Neural cell (in vitro differentiated cells): ENCODE measurements at regions not wholly inside any gene's neighbourhood (a gene's known extent, or its start where the extent isn't known, plus 50 kb on each side); places are given as distances from the start of the nearest gene placed in this dataset.

Experiments used
- H2AFZ ChIP-seq: fragments of 200-600, 300-800 bp; sonication (generic), shearing (Covaris generic); 2 replicates; pipeline ENCODE4 v1.6.0; 2014; ENCODE audit warnings: low read depth, mild to moderate bottlenecking, antibody characterized with exemption, low read length, moderate library complexity
- H3F3A ChIP-seq: fragments of 200-600 bp; shearing (Covaris generic); 2 replicates; pipeline ENCODE4 v1.6.1; 2016; ENCODE audit warnings: mild to moderate bottlenecking, moderate library complexity, mixed read lengths, antibody characterized with exemption, low read length; ENCODE audit not compliant: insufficient read depth, poor library complexity, severe bottlenecking
- H3K27ac ChIP-seq: fragments of 200-600, 300-800 bp; sonication (generic), shearing (Covaris generic); 2 replicates; pipeline ENCODE4 v1.5.1; 2014; ENCODE audit warnings: mild to moderate bottlenecking, low read length, moderate library complexity
- H3K27me3 ChIP-seq: fragments of 300-800, 200-600 bp; sonication (generic), shearing (Covaris generic); 2 replicates; pipeline ENCODE4 v1.6.0; 2014; ENCODE audit warnings: mild to moderate bottlenecking, low read depth, low read length, moderate library complexity; ENCODE audit not compliant: insufficient read depth
- H3K36me3 ChIP-seq: fragments of 300-800, 200-600 bp; sonication (generic), shearing (Covaris generic); 2 replicates; pipeline ENCODE4 v1.5.1; 2014; ENCODE audit warnings: mild to moderate bottlenecking, antibody characterized with exemption, low read length, moderate library complexity; ENCODE audit not compliant: insufficient read depth
- H3K4me2 ChIP-seq: fragments of 300-800, 200-600 bp; sonication (generic), shearing (Covaris generic); 2 replicates; pipeline ENCODE4 v1.6.0; 2014; ENCODE audit warnings: mild to moderate bottlenecking, low read length
- H3K4me3 ChIP-seq: fragments of 300-800, 200-600 bp; sonication (generic), shearing (Covaris generic); 2 replicates; pipeline ENCODE4 v1.5.1; 2014; ENCODE audit warnings: mild to moderate bottlenecking, low read length, moderate library complexity
- H3K79me2 ChIP-seq: fragments of 200-600 bp; shearing (Covaris generic); replicated peaks from 2 replicates; pipeline ENCODE4 v1.6.0; 2014; ENCODE audit warnings: mild to moderate bottlenecking, low read length, moderate library complexity; ENCODE audit not compliant: insufficient read depth
- H3K9ac ChIP-seq: fragments of 300-800, 200-600 bp; sonication (generic), shearing (Covaris generic); 2 replicates; pipeline ENCODE4 v1.6.1; 2016; ENCODE audit warnings: mild to moderate bottlenecking, low read length, mixed read lengths
- H3K9me2 ChIP-seq: fragments of 200-600 bp; shearing (Covaris generic); 2 replicates; pipeline ENCODE4 v1.6.1; 2016; ENCODE audit warnings: mild to moderate bottlenecking, low read length, mixed read lengths; ENCODE audit not compliant: insufficient read depth
- H3K9me3 ChIP-seq: fragments of 200-600, 300-800 bp; sonication (generic), shearing (Covaris generic); 2 replicates; pipeline ENCODE4 v1.6.1; 2016; ENCODE audit warnings: mild to moderate bottlenecking, mixed run types, low read length, moderate library complexity, mixed read lengths
- H4K20me1 ChIP-seq: fragments of 200-600 bp; shearing (Covaris generic); 2 replicates; pipeline ENCODE4 v1.6.1; 2016; ENCODE audit warnings: mild to moderate bottlenecking, mixed run types; ENCODE audit not compliant: insufficient read depth
- EP300 ChIP-seq: fragments of 450-650 bp; conservative IDR thresholded peaks from 2 replicates; pipeline ENCODE4 v1.6.1; 2014; ENCODE audit warnings: antibody characterized with exemption, mild to moderate bottlenecking, moderate library complexity; ENCODE audit not compliant: poor library complexity, severe bottlenecking
- EZH2 ChIP-seq: fragments of 200-600, 300-800 bp; shearing (Covaris generic), sonication (generic); IDR thresholded peaks from 2 replicates; pipeline ENCODE4 v1.6.1; 2014; ENCODE audit warnings: antibody characterized with exemption, low read length, borderline replicate concordance, mild to moderate bottlenecking; ENCODE audit not compliant: insufficient read depth, poor library complexity, severe bottlenecking
- MXI1 ChIP-seq: fragments of 450-650 bp; conservative IDR thresholded peaks from 2 replicates; pipeline ENCODE4 v1.6.1; 2014; ENCODE audit warnings: antibody characterized with exemption, mild to moderate bottlenecking; ENCODE audit not compliant: poor library complexity, severe bottlenecking
- POLR2AphosphoS5 ChIP-seq: IDR thresholded peaks from 2 replicates; pipeline ENCODE4 v1.6.1; 2012
- RAD21 ChIP-seq: fragments of 450-650 bp; conservative IDR thresholded peaks from 2 replicates; pipeline ENCODE4 v1.6.1; 2014; ENCODE audit warnings: antibody characterized with exemption, mild to moderate bottlenecking, moderate library complexity
- SMC3 ChIP-seq: fragments of 450-650 bp; conservative IDR thresholded peaks from 2 replicates; pipeline ENCODE4 v1.6.1; 2014; ENCODE audit warnings: antibody characterized with exemption, mild to moderate bottlenecking, moderate library complexity; ENCODE audit not compliant: poor library complexity
- TAF1 ChIP-seq: IDR thresholded peaks from 2 replicates; pipeline ENCODE4 v1.6.1; 2012; ENCODE audit warnings: low read depth
- TF ChIP-seq, protein P1 (sequence below): IDR thresholded peaks from 2 replicates; pipeline ENCODE4 v1.6.1; 2012; ENCODE audit warnings: borderline replicate concordance
- TF ChIP-seq, protein P2 (sequence below): fragments of 450-650 bp; IDR thresholded peaks from 2 replicates; pipeline ENCODE4 v1.5.1; 2014; ENCODE audit warnings: antibody characterized with exemption, mild to moderate bottlenecking, moderate library complexity; ENCODE audit not compliant: poor library complexity, severe bottlenecking

DNA sequence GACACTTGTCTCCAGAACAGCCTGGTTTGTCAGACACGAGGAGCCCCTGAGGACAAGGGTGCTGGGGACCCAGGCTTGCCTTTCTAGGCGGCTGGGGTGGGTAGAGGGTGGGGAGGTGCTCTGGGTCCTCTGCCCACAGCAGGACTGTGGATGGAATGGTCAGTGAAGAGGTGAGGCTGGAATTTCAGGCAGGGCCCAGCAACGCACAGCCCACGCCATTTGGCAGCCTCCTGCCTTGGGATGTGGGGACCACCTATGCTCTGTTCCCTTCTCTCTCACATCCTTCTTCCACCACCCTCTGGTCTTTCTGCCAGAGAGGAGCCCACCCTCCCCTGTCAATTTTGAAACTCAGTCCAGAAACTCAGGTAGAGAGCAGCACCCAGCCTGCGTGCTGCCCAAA, 103.2 kb downstream of the CXCL12 start:
- no peaks in the 10 kb centered on the region for H3K79me2 ChIP-seq
- no peaks in the 10 kb centered on the region for H3F3A ChIP-seq
- no peak overlapping the region for H3K4me2 ChIP-seq
- H3K27ac ChIP-seq, result no peak overlapping the region
- TF ChIP-seq POLR2AphosphoS5, result no peak
- no peak for TF ChIP-seq TAF1
- TF ChIP-seq EZH2, result no peak
- TF ChIP-seq SMC3, result no peak
- no peak for TF ChIP-seq EP300
- TF ChIP-seq, protein P1, sequence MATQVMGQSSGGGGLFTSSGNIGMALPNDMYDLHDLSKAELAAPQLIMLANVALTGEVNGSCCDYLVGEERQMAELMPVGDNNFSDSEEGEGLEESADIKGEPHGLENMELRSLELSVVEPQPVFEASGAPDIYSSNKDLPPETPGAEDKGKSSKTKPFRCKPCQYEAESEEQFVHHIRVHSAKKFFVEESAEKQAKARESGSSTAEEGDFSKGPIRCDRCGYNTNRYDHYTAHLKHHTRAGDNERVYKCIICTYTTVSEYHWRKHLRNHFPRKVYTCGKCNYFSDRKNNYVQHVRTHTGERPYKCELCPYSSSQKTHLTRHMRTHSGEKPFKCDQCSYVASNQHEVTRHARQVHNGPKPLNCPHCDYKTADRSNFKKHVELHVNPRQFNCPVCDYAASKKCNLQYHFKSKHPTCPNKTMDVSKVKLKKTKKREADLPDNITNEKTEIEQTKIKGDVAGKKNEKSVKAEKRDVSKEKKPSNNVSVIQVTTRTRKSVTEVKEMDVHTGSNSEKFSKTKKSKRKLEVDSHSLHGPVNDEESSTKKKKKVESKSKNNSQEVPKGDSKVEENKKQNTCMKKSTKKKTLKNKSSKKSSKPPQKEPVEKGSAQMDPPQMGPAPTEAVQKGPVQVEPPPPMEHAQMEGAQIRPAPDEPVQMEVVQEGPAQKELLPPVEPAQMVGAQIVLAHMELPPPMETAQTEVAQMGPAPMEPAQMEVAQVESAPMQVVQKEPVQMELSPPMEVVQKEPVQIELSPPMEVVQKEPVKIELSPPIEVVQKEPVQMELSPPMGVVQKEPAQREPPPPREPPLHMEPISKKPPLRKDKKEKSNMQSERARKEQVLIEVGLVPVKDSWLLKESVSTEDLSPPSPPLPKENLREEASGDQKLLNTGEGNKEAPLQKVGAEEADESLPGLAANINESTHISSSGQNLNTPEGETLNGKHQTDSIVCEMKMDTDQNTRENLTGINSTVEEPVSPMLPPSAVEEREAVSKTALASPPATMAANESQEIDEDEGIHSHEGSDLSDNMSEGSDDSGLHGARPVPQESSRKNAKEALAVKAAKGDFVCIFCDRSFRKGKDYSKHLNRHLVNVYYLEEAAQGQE, result no peak
- TF ChIP-seq, protein P2, sequence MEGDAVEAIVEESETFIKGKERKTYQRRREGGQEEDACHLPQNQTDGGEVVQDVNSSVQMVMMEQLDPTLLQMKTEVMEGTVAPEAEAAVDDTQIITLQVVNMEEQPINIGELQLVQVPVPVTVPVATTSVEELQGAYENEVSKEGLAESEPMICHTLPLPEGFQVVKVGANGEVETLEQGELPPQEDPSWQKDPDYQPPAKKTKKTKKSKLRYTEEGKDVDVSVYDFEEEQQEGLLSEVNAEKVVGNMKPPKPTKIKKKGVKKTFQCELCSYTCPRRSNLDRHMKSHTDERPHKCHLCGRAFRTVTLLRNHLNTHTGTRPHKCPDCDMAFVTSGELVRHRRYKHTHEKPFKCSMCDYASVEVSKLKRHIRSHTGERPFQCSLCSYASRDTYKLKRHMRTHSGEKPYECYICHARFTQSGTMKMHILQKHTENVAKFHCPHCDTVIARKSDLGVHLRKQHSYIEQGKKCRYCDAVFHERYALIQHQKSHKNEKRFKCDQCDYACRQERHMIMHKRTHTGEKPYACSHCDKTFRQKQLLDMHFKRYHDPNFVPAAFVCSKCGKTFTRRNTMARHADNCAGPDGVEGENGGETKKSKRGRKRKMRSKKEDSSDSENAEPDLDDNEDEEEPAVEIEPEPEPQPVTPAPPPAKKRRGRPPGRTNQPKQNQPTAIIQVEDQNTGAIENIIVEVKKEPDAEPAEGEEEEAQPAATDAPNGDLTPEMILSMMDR, result no peak
- no peak for TF ChIP-seq RAD21
- no peak for TF ChIP-seq MXI1
- H3K9me3 ChIP-seq, result no peaks in the 10 kb centered on the region
- no peaks in the 10 kb centered on the region for H3K27me3 ChIP-seq
- H3K4me3 ChIP-seq, result no peak overlapping the region
- no peak overlapping the region for H2AFZ ChIP-seq
- H3K9ac ChIP-seq, result no peak overlapping the region
- no peaks in the 10 kb centered on the region for H3K9me2 ChIP-seq
- H4K20me1 ChIP-seq, result no peaks in the 10 kb centered on the region
- no peaks in the 10 kb centered on the region for H3K36me3 ChIP-seq

DNA sequence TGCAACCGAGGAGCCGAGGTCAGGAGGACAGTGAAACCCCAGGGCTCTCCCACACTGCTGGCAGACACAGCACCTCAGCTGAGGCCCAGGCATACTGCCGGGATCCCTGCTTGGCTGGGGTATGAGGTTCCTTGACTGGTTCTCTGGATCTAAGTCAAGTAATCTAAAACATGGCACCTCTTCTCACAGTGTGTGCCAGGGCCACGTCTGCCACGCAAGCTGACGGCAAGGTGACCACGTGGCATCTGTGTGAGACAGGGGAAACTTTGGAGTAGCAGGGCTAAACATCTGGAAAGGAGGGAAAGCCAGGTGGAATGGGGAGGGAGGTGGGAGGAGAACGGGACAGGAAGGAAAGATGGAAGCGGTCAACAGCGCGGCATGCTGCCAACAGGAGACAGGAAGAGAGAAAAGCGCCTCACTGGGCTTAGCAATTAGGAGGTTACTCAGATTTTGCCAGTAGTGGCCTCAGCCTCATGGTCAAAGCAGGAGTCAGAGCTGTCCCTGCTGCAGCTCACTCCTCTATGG, 103.7 kb downstream of the CXCL12 start:
- Histone ChIP-seq H3K4me2 (no peak overlapping the region), H3K79me2 (no peaks in the 10 kb centered on the region), H3K9me3 (no peaks in the 10 kb centered on the region), H2AFZ (no peak overlapping the region), H3K9ac (no peak overlapping the region), H3F3A (no peaks in the 10 kb centered on the region), H3K36me3 (no peaks in the 10 kb centered on the region), H3K27ac (no peak overlapping the region), H4K20me1 (no peaks in the 10 kb centered on the region), H3K9me2 (no peaks in the 10 kb centered on the region), H3K27me3 (no peaks in the 10 kb centered on the region), H3K4me3 (no peak overlapping the region)
- TF ChIP-seq EP300, result no peak
- TF ChIP-seq, protein P2, result no peak
- TF ChIP-seq, protein P1, result no peak
- no peak for TF ChIP-seq TAF1
- no peak for TF ChIP-seq SMC3
- TF ChIP-seq RAD21, result no peak
- TF ChIP-seq POLR2AphosphoS5, result no peak
